GM06990 (cell line): ENCODE measurements at regions not wholly inside any gene's neighbourhood (a gene's known extent, or its start where the extent isn't known, plus 50 kb on each side); places are given as distances from the start of the nearest gene placed in this dataset.

Experiments
- DNase-seq: peaks from one replicate; pipeline ENCODE4 v3.0.0-alpha.2; 2011; ENCODE audit not compliant: insufficient read length; ENCODE audit errors: extremely low read depth
- H3K27me3 ChIP-seq: replicated peaks from 2 replicates; pipeline ENCODE4 v1.6.0; 2011; ENCODE audit warnings: low read length; ENCODE audit not compliant: control insufficient read depth, insufficient read depth
- H3K36me3 ChIP-seq: 2 replicates; pipeline ENCODE4 v1.5.1; 2011; ENCODE audit warnings: low read length; ENCODE audit not compliant: control insufficient read depth, insufficient read depth
- H3K4me3 ChIP-seq: replicated peaks from 2 replicates; pipeline ENCODE4 v1.5.1; 2011; ENCODE audit warnings: low read depth, mild to moderate bottlenecking, control low read depth, low read length
- CTCF ChIP-seq: IDR thresholded peaks from 2 replicates; pipeline ENCODE4 v1.5.1; 2011; ENCODE audit warnings: low read length, control low read depth, mild to moderate bottlenecking, inconsistent platforms; ENCODE audit not compliant: insufficient read depth, poor library complexity, severe bottlenecking

GRCh38 chr1:95582191-95582590 lies 348.2 kb downstream of the RWDD3 start:
- Histone ChIP-seq H3K4me3 (no peak overlapping the region), H3K36me3 (no peaks in the 10 kb centered on the region), H3K27me3 (no peaks in the 10 kb centered on the region)
- DNase-seq = no peak
- no peak for TF ChIP-seq CTCF

- Histone ChIP-seq H3K36me3 (no peaks in the 10 kb centered on the region), H3K4me3 (no peak overlapping the region), H3K27me3 (no peaks in the 10 kb centered on the region)
- no peak for DNase-seq
- TF ChIP-seq CTCF = no peak
These were observed 348.7 kb downstream of the RWDD3 start for GRCh38 chr1:95582746-95583145.

GRCh38 chr1:95583661-95584210 lies 349.7 kb downstream of the RWDD3 start:
- DNase-seq = no peak
- TF ChIP-seq CTCF = no peak

GRCh38 chr1:95584315-95584714 lies 350.3 kb downstream of the RWDD3 start:
- Histone ChIP-seq H3K4me3 (no peak overlapping the region), H3K27me3 (no peaks in the 10 kb centered on the region), H3K36me3 (no peaks in the 10 kb centered on the region)
- TF ChIP-seq CTCF = no peak
- DNase-seq = no peak

More at GRCh38 chr1:95583661-95584210, 349.7 kb downstream of the RWDD3 start:
- Histone ChIP-seq H3K36me3 (no peaks in the 10 kb centered on the region), H3K27me3 (no peaks in the 10 kb centered on the region), H3K4me3 (no peak overlapping the region)

GRCh38 chr1:95604771-95605170 lies 370.8 kb downstream of the RWDD3 start:
- Histone ChIP-seq H3K27me3 (no peaks in the 10 kb centered on the region), H3K36me3 (no peaks in the 10 kb centered on the region), H3K4me3 (no peak overlapping the region)
- TF ChIP-seq CTCF = no peak
- no peak for DNase-seq

- no peak for TF ChIP-seq CTCF
- no peaks in the 10 kb centered on the region for H3K27me3 ChIP-seq
- no peak for DNase-seq
- H3K4me3 ChIP-seq = no peak overlapping the region
- H3K36me3 ChIP-seq = no peaks in the 10 kb centered on the region
These were observed 380.2 kb downstream of the RWDD3 start for GRCh38 chr1:95614197-95614596.
